ENCODE measurements at regions not wholly inside any gene's neighbourhood (a gene's known extent, or its start where the extent isn't known, plus 50 kb on each side); places are given as distances from the start of the nearest gene placed in this dataset.

DNA sequence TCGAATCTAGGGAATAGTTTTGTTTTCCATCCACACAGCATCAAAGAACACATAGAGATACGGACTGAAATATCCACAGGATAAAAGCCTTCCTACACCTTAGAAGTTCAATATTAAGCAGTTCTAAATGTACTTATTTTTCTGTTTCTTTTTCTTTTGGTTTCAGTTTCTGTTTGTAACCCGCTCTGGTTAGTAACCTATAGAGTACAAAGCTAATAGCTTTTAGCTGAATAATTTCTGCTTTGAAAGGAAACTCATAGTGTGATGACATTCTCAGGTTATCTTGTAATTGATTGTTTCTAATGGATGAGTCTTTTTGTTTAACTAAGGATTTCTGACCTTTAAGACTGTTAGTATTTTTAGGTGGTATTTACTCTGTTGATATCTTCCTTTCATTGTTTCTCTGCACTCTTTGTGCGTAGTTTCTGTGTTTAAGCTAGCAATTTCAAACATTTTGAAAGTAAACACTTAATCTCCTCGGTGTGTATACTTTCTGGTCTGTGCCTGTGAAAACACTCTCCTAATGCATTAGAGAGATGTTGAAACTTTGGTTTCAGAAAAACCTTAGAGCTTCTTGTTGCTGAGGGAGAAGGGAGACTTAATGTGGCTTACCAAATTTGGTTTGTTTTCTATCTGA is 385.5 kb downstream of the HDGFL1 start:
- H3K4me3 ChIP-seq (replicated peaks in 1 of 3; ENCODE audit: insufficient read depth in 1 of 3, low read depth in 1 of 3, low read length in 3 of 3) = peak overlapping the region; percentile 10 to 57 (median 39)
- no peaks in the 10 kb centered on the region for H3K27me3 ChIP-seq (ENCODE audit: control insufficient read depth in 2 of 2, insufficient read depth in 2 of 2, low read length in 2 of 2)
- peak overlapping the region; percentile 96 for H2AFZ ChIP-seq (ENCODE audit: low read depth, low read length)
- H3K27ac ChIP-seq (ENCODE audit: insufficient read depth, low read depth, low read length) = peak overlapping the region; percentile 53
- CTCF ChIA-PET = interaction anchor here (1.0 to 2.7 kb wide), 2 partner anchors 11 to 19 kb away, joined by 3 to 10 read pairs; no protein-coding TSS in a partner anchor
- peak; percentile 46 for FAIRE-seq
- TF ChIP-seq MAX (IDR thresholded peaks at IDR 0.05; ENCODE audit: insufficient read depth, insufficient read length) = no peak
- TF ChIP-seq EZH2 (IDR thresholded peaks at IDR 0.05; ENCODE audit: borderline replicate concordance, low read depth, low read length, severe bottlenecking) = no peak
- TF ChIP-seq POLR2A (IDR thresholded peaks at IDR 0.05; ENCODE audit: low read depth, low read length) = no peak
- no peaks in the 10 kb centered on the region for H3K9me1 ChIP-seq (replicated peaks; ENCODE audit: control insufficient read depth, extremely low read depth, insufficient read depth, low read length)
- dilution Hi-C loops (cut with MboI; ENCODE audit: extremely low pct_ligation_motif_present, low sequenced_read_pairs) (no loop called here), intact Hi-C loops (cut with micrococcal nuclease) (no loop called here)
- POLR2A ChIA-PET = no interaction called here
- H3K79me2 ChIP-seq (ENCODE audit: control insufficient read depth, insufficient read depth, low read length) = no peaks in the 10 kb centered on the region
- H3K9ac ChIP-seq (replicated peaks; ENCODE audit: extremely low read depth, insufficient read depth, low read length) = peak overlapping the region; percentile 83
- peaks cover 3% of the 10 kb centered on the region for H3K4me1 ChIP-seq (ENCODE audit: control insufficient read depth, extremely low read depth, insufficient read depth, low read length)
- BruUV-seq (replicated peaks) = no TSS peak
- no peaks in the 10 kb centered on the region for H3K36me3 ChIP-seq (ENCODE audit: control insufficient read depth in 2 of 2, extremely low read depth in 1 of 2, insufficient read depth in 2 of 2, low read length in 2 of 2)
- H3K4me2 ChIP-seq (ENCODE audit: insufficient read depth, low read length) = peak overlapping the region; percentile 90
- no peaks in the 10 kb centered on the region for H4K20me1 ChIP-seq (replicated peaks; ENCODE audit: control insufficient read depth, extremely low read depth, insufficient read depth, low read length)
- no peaks in the 10 kb centered on the region for H3K9me3 ChIP-seq (replicated peaks; ENCODE audit: control insufficient read depth, insufficient read depth, low read length)
- DNase-seq (ENCODE audit: low read depth, low spot score) = peak; percentile 68

DNA sequence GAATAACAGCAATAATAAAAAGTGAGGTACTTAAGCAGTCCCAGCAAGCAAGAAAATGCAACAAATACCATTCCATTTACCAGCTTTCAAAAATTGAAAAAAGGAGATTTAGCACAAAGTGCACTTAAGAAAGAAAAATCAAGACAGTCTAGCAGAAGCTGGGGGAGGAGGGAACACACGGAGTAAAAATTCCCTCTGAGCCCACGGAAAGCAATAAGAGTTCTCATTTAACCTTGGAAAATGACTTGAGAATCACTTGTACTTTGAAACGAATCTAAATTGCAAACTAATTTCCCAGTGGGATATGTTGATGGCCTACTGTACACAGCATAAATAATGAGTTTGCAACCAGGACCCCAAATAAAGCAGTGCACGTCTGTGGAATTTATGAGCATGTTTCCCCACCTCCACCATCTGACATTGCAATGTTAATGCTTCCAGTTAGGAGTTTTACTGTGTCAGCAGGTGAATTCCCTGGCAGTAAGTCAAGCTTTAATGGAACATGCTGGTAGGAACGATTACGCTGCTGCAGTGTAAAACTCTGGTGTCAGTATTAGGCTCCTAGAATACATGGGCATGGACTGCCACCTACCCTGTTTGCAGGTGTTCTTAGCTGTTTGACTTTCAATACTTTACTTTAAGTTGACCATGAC is 386.8 kb downstream of the HDGFL1 start:
- CTCF ChIA-PET = interaction anchor here (1.5 to 2.7 kb wide), 2 partner anchors 9 to 10 kb away, joined by 4 to 10 read pairs; no protein-coding TSS in a partner anchor
- H3K9ac ChIP-seq (replicated peaks; ENCODE audit: extremely low read depth, insufficient read depth, low read length) = no peak overlapping the region
- H3K79me2 ChIP-seq (ENCODE audit: control insufficient read depth, insufficient read depth, low read length) = no peaks in the 10 kb centered on the region
- intact Hi-C loops (cut with micrococcal nuclease) (no loop called here), dilution Hi-C loops (cut with MboI; ENCODE audit: extremely low pct_ligation_motif_present, low sequenced_read_pairs) (no loop called here)
- DNase-seq (ENCODE audit: low read depth, low spot score) (no peak), FAIRE-seq (no peak)
- H3K27ac ChIP-seq (ENCODE audit: insufficient read depth, low read depth, low read length) = no peak overlapping the region
- no peak overlapping the region for H3K4me2 ChIP-seq (ENCODE audit: insufficient read depth, low read length)
- H3K36me3 ChIP-seq (ENCODE audit: control insufficient read depth in 2 of 2, extremely low read depth in 1 of 2, insufficient read depth in 2 of 2, low read length in 2 of 2) = no peaks in the 10 kb centered on the region
- no peak for TF ChIP-seq MAX (IDR thresholded peaks at IDR 0.05; ENCODE audit: insufficient read depth, insufficient read length)
- TF ChIP-seq EZH2 (IDR thresholded peaks at IDR 0.05; ENCODE audit: borderline replicate concordance, low read depth, low read length, severe bottlenecking) = no peak
- TF ChIP-seq GATA2 (IDR thresholded peaks at IDR 0.05; ENCODE audit: insufficient read depth, insufficient read length, low read depth, low read length) = no peak
- TF ChIP-seq CTCF (IDR thresholded peaks at IDR 0.05; ENCODE audit: extremely low read depth in 1 of 2, insufficient read depth in 1 of 2, low read depth in 1 of 2, low read length in 2 of 2) = no peak
- TF ChIP-seq MYC (IDR thresholded peaks at IDR 0.05; ENCODE audit: low read depth, low read length) = no peak
- no peak for TF ChIP-seq JUN (IDR thresholded peaks at IDR 0.05; ENCODE audit: borderline replicate concordance, insufficient read depth, insufficient read length, low read depth)
- TF ChIP-seq POLR2A (IDR thresholded peaks at IDR 0.05; ENCODE audit: low read depth, low read length) = no peak
- no peak for TF ChIP-seq FOS (IDR thresholded peaks at IDR 0.05; ENCODE audit: borderline replicate concordance, insufficient read depth, low read length)
- no peak for TF ChIP-seq POLR2AphosphoS5 (IDR thresholded peaks at IDR 0.05; ENCODE audit: insufficient read depth, low read depth, low read length)
- no TSS peak for BruUV-seq (replicated peaks)
- H2AFZ ChIP-seq (ENCODE audit: low read depth, low read length) = no peak overlapping the region
- POLR2A ChIA-PET = no interaction called here
- no peaks in the 10 kb centered on the region for H4K20me1 ChIP-seq (replicated peaks; ENCODE audit: control insufficient read depth, extremely low read depth, insufficient read depth, low read length)
- no peak overlapping the region for H3K4me3 ChIP-seq (replicated peaks in 1 of 3; ENCODE audit: insufficient read depth in 1 of 3, low read depth in 1 of 3, low read length in 3 of 3)
- peaks cover 3% of the 10 kb centered on the region for H3K4me1 ChIP-seq (ENCODE audit: control insufficient read depth, extremely low read depth, insufficient read depth, low read length)
- no peaks in the 10 kb centered on the region for H3K27me3 ChIP-seq (ENCODE audit: control insufficient read depth in 2 of 2, insufficient read depth in 2 of 2, low read length in 2 of 2)
- H3K9me1 ChIP-seq (replicated peaks; ENCODE audit: control insufficient read depth, extremely low read depth, insufficient read depth, low read length) = no peaks in the 10 kb centered on the region
- H3K9me3 ChIP-seq (replicated peaks; ENCODE audit: control insufficient read depth, insufficient read depth, low read length) = no peaks in the 10 kb centered on the region
